HG02884 (cell line): ENCODE measurements at regions not wholly inside any gene's neighbourhood (a gene's known extent, or its start where the extent isn't known, plus 50 kb on each side); places are given as distances from the start of the nearest gene placed in this dataset.

Experiments used
- ATAC-seq: cut with Tn5 transposase; IDR thresholded peaks from one replicate; pipeline ENCODE4 v1.9.1; 2021; ENCODE audit warnings: mild to moderate bottlenecking, moderate library complexity; ENCODE audit not compliant: unreplicated experiment

DNA sequence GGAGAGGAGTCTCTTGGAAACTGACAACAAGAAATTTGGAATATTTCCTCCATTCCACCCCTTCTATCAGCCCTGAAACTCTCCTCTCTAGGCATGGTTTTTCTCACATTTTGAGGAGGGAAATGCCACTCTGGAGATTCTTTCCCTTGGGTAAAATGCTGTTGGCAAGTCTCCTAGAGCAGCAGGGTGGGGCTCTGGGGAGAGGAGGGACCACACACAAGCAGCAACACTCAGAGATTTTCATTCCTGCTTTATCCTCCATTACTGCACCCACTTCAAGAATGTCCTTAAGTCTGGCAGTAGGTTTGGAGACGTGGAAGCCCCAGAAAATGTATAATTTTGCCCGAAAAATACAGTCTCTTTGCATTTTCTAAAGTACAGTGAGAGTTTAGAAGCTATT is 130.8 kb upstream of the FLRT2 start:
- no peak for ATAC-seq

DNA sequence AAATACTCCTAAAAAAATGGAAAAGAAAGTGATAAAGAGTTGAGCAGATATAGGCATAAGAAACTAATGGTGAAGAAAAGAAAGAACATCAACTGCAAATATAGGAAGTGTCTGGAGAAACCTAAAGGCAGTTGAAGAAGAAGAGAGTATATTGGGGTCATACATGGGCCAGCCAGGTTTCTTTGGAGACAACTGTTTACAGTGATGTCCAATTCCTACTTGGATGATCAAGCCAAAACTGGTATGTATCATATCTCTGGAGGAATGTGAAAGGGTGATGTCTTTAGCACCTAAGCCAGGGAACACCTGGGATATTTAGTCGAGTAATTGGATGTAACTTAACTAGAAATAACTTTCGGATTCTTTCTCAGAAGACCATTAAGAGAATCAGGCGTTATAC is 129.3 kb upstream of the FLRT2 start:
- ATAC-seq: no peak

DNA sequence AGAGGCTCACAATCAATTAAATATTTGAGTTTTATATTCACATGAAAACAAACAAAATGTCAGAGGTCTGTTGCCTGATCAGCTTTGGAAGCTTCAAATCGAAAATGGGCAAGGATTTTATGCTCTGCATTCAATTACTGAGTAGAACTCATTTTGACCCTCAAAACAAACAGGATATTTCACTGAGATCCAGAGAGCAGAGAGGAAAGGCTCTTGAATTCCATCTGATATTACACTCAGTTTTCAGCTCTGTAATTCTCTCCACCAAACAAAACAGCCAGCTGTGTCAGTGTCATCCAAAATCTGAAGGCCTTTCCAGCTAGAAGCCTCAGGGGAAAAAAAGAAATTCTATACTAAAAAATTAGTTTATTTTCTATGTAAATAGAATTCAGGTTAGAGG is 128.6 kb upstream of the FLRT2 start:
- no peak for ATAC-seq

GRCh38 chr14:85402569-85403162 is 127.3 kb upstream of the FLRT2 start:
- ATAC-seq: no peak

- ATAC-seq: no peak
Observed at GRCh38 chr14:85409481-85410210, 120.3 kb upstream of the FLRT2 start.

GRCh38 chr14:85412756-85413155 is 117.2 kb upstream of the FLRT2 start:
- ATAC-seq: no peak

GRCh38 chr14:85413836-85414526 is 116.0 kb upstream of the FLRT2 start:
- no peak for ATAC-seq

DNA sequence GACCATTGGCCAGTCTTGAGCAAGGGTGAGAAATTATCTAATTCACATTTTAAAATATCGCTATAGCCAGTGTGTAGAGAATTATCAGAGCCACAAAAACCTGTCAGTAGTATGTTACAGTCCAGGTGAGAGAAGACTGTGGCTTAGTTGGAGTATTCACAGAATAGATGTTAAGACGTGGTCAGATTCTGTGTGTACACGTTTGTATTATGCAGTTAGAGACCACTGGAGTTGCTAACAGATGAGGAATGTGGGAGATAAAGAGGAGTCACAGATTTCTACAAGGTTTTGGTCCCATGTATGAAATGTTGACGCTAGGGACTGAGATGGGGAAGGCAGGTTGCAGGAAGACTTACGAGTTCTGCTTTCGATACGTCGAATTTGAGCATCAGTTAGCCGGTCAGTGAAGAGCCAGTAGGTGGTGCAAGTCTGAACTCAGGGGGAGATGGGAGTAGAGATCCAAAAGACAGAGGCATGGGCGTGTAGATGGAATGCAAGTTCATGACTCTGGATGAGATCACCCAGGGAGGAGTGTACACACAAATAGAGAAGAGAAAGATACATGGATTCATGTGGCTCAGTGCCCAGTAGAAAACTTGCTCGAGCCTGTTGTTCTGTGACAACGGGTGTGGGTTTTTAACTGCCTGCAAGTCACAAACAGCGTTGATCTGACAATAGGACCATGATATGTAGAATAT is 114.8 kb upstream of the FLRT2 start:
- ATAC-seq: no peak

GRCh38 chr14:85416771-85417170 is 113.2 kb upstream of the FLRT2 start:
- no peak for ATAC-seq

DNA sequence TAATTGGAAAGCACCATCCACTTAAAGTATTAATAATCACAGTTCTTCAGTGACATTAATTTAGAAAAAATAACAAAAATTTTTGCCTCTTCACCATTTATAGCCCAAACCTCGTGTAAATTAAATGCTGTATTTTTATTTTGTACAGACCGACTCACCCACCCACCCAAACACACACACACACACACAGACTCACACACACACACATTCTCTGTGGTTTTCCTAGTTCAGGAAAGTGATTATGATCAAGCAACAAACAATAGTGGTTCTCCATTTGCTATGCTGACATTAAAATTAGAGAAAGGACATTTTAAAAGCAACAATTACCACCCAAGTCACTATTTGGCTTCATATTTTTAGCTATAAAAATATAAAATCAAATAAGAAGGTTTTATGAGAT is 112.5 kb upstream of the FLRT2 start:
- no peak for ATAC-seq

GRCh38 chr14:85418721-85419120 is 111.2 kb upstream of the FLRT2 start:
- no peak for ATAC-seq

- no peak for ATAC-seq
Observed at GRCh38 chr14:85420278-85420677, 109.7 kb upstream of the FLRT2 start.

DNA sequence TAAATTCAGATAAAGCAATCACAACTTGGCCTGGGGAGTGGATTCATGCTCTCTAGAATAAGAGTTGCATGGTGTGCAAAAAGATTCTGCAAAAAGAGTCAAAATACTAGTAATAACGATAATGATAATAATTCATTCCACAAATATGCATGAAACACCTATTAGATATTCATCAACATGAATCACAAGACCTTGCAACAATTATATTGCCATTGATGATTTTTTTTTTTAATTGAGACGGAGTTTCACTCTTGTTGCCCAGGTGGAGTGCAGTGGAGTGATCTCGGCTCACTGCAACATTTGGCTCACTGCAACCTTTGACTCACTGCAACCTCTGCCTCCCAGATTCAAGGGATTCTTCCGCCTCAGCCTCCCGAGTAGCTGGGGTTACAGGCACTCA is 109.2 kb upstream of the FLRT2 start:
- ATAC-seq: no peak

GRCh38 chr14:85421186-85421877 is 108.6 kb upstream of the FLRT2 start:
- ATAC-seq: no peak

GRCh38 chr14:85423889-85424288 is 106.1 kb upstream of the FLRT2 start:
- no peak for ATAC-seq

GRCh38 chr14:85425507-85425906 is 104.4 kb upstream of the FLRT2 start:
- ATAC-seq: no peak

- no peak for ATAC-seq
Observed at GRCh38 chr14:85426068-85426935, 103.6 kb upstream of the FLRT2 start.

DNA sequence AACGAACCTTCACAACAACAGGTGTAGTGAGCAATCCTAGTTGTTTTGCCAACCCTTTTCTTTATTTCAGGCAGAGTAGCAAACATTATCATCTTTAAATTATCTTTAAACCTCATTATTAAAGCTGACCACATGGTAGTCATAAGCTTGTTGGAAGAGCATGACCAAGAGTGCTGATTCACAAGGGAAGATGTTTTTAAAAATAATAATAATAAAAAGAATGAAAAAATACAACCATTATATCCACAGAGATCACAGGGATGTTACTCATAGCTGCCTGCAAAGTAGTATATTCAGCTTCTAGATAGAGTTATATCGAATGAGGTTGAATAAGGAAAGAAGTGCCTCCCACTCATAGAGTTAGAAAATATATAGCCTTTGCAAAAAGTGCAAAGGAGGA is 101.0 kb upstream of the FLRT2 start:
- no peak for ATAC-seq

DNA sequence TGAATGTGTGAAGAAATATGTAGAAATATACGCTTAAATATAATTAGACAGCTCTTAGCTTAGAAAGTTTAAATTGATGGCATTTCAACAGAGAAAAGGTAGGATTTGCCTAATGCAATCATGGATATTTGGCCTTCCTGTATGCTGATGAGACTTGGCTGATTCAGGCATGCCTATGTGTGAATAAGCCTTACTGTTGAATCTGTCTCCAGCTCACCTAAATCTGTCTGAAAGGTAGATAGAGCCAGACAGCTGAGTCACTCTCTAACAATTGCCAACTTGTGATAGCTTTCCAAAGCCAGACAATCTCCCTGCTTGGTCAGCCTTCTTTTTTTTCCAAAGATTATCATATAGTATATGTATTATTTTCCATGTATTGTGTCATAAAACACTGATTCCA is 92.8 kb upstream of the FLRT2 start:
- no peak for ATAC-seq

- ATAC-seq: no peak
Observed at GRCh38 chr14:85438001-85438400, 91.9 kb upstream of the FLRT2 start.
